Lung (tissue), 11 donors: ENCODE measurements at regions not wholly inside any gene's neighbourhood (a gene's known extent, or its start where the extent isn't known, plus 50 kb on each side); places are given as distances from the start of the nearest gene placed in this dataset.

Experiments used
- ATAC-seq: fragments of 200-7000 bp; cut with Tn5 transposase; one replicate; pipeline ENCODE4 v1.9.1; 2020; ENCODE audit warnings: moderate number of reproducible peaks; ENCODE audit not compliant: insufficient read depth, low FRiP score
- DNase-seq, 3 donors: peaks; one replicate each; pipeline ENCODE4 v3.0.0-alpha.2; 2013 to 2017
- H3K27ac ChIP-seq, 2 donors: one replicate each; pipeline ENCODE4 v1.5.1; 2013; ENCODE audit warnings: mild to moderate bottlenecking in 2 of 2, moderate library complexity in 2 of 2, control low read depth in 1 of 2, inconsistent platforms in 1 of 2, low read depth in 1 of 2, low read length in 1 of 2
- H3K27me3 ChIP-seq, 3 donors: one replicate each; pipeline ENCODE4 v1.5.1; 2013; ENCODE audit warnings: low read length in 2 of 3; ENCODE audit not compliant: control insufficient read depth in 3 of 3, insufficient read depth in 3 of 3
- H3K36me3 ChIP-seq, 4 donors: one replicate each; pipeline ENCODE4 v1.5.1; 2013; ENCODE audit warnings: low read length in 4 of 4, mild to moderate bottlenecking in 1 of 4, moderate library complexity in 1 of 4; ENCODE audit not compliant: control insufficient read depth in 4 of 4, insufficient read depth in 4 of 4
- H3K4me1 ChIP-seq, 5 donors: one replicate each; pipeline ENCODE4 v1.5.1; 2013; ENCODE audit warnings: low read length in 5 of 5, mild to moderate bottlenecking in 2 of 5, moderate library complexity in 1 of 5; ENCODE audit not compliant: control insufficient read depth in 5 of 5, insufficient read depth in 5 of 5
- H3K4me3 ChIP-seq: one replicate; pipeline ENCODE4 v1.5.1; 2013; ENCODE audit warnings: mild to moderate bottlenecking, control low read depth, moderate library complexity
- H3K9ac ChIP-seq, 2 donors: one replicate each; pipeline ENCODE4 v1.5.1; 2013; ENCODE audit warnings: low read length in 2 of 2, control low read depth in 1 of 2; ENCODE audit not compliant: insufficient read depth in 1 of 2
- H3K9me3 ChIP-seq, 4 donors: one replicate each; pipeline ENCODE4 v1.5.1; 2013; ENCODE audit warnings: low read length in 3 of 4, mild to moderate bottlenecking in 1 of 4, moderate library complexity in 1 of 4; ENCODE audit not compliant: control insufficient read depth in 4 of 4, insufficient read depth in 3 of 4
- CTCF ChIP-seq: IDR thresholded peaks from 2 replicates; pipeline ENCODE4 v1.5.1; 2012; ENCODE audit warnings: mild to moderate bottlenecking; ENCODE audit errors: control extremely low read depth, extremely low read depth
- WGBS, 2 donors: extraction: QIAGEN DNeasy Blood & Tissue Kit; methylation state at CpG; one replicate each; pipeline ENCODE4 v1.1.7; 2013; 5-methylcytosine and 5-hydroxymethylcytosine counted together
- donor health status: control.
- donor health status: control.
- donor health status: Bipolar disorder and iron deficiency.
- donor health status: healthy.
- donor health status: DM: yes; HTN: yes; CAD: no.

- Histone ChIP-seq H3K27me3 (no peaks in the 10 kb centered on the region), H3K4me1 (no peaks in the 10 kb centered on the region), H3K4me3 (no peak overlapping the region), H3K27ac (no peak overlapping the region), H3K9me3 (peaks cover 0 to 5% (median under 1%) of the 10 kb centered on the region in 4 donors), H3K36me3 (no peaks in the 10 kb centered on the region), H3K9ac (no peak overlapping the region)
- ATAC-seq (no peak), DNase-seq (no peak)
- WGBS, 2 donors = 64 to 67% methylated on average over 2 of the region's 2 CpGs
- no peak for TF ChIP-seq CTCF
Measured at GRCh38 chr9:118575341-118576070, 793.7 kb downstream of the BRINP1 start.

DNA sequence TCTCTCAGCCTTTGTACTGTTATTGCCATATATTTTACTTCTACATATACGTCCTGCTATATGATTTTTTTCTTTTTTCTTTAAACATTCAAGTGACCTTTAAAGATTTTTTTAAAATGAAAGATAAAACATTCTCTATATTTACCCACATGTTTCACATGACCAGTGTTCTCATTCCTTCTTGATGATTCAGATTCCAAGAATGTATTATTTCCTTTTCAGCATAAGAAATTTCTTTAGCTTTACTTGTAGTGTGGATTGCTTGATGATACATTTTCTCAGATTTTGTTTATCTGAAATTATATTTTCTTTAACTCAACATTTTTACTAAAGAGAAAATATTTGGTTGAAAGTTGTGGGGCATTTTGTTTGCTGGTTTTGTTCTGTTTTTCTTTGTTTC lies 792.1 kb downstream of the BRINP1 start:
- Histone ChIP-seq H3K27ac (no peak overlapping the region), H3K4me3 (no peak overlapping the region), H3K9me3 (peaks cover 0 to 5% (median under 1%) of the 10 kb centered on the region in 4 donors), H3K27me3 (no peaks in the 10 kb centered on the region), H3K4me1 (no peaks in the 10 kb centered on the region), H3K9ac (no peak overlapping the region), H3K36me3 (no peaks in the 10 kb centered on the region)
- DNase-seq (no peak), ATAC-seq (no peak)
- 52 to 86% methylated on average over 1 of the region's 1 CpG for WGBS, 2 donors
- TF ChIP-seq CTCF = no peak

DNA sequence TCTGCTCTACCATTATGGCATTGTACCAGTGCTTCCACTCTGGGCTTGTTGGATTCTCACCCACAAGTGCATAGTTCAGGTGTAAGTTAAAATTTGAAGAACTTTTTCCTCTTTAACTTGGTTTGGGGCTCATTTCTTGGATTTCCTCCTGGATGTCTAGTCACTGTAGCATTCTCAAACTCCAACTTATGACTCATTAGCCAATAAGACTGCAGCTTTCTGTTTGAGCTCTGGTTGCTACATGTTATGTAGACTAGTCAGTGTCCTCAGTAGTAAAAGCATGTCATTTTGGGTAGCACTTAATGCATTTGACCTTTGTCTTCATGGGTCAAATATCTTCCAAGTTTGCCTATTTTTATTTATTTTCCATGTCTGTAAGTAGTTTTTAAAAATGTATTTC lies 790.8 kb downstream of the BRINP1 start:
- Histone ChIP-seq H3K4me1 (no peaks in the 10 kb centered on the region), H3K27me3 (no peaks in the 10 kb centered on the region), H3K4me3 (no peak overlapping the region), H3K9me3 (peaks cover 0 to 5% (median under 1%) of the 10 kb centered on the region in 4 donors), H3K9ac (no peak overlapping the region), H3K36me3 (no peaks in the 10 kb centered on the region), H3K27ac (no peak overlapping the region)
- DNase-seq (no peak), ATAC-seq (no peak)
- no peak for TF ChIP-seq CTCF

GRCh38 chr9:118583414-118583813 lies 785.8 kb downstream of the BRINP1 start:
- no peak for TF ChIP-seq CTCF
- no peaks in the 10 kb centered on the region for H3K27me3 ChIP-seq
- no peaks in the 10 kb centered on the region for H3K4me1 ChIP-seq
- 75 to 91% methylated on average over 4 of the region's 4 CpGs for WGBS, 2 donors
- peaks cover 0 to 2% (median 0%) of the 10 kb centered on the region in 4 donors for H3K9me3 ChIP-seq
- no peaks in the 10 kb centered on the region for H3K36me3 ChIP-seq
- no peak overlapping the region for H3K27ac ChIP-seq
- no peak overlapping the region for H3K4me3 ChIP-seq
- DNase-seq (no peak), ATAC-seq (no peak)
- no peak overlapping the region for H3K9ac ChIP-seq
